Endometrium (tissue), 2 donors: ENCODE measurements at regions not wholly inside any gene's neighbourhood (a gene's known extent, or its start where the extent isn't known, plus 50 kb on each side); places are given as distances from the start of the nearest gene placed in this dataset.
"Not testable (repeated sequence)": the region's sequence is repeated elsewhere in the genome, so short reads cannot be mapped to it uniquely, and the experiment has no call there.

Experiments
- FAIRE-seq: peaks from 2 replicates; lab custom pipeline; 2012; peaks lifted over from hg19 to GRCh38; lab: Jason Lieb, UNC
- donor health status: control.
- donor health status: control.

DNA sequence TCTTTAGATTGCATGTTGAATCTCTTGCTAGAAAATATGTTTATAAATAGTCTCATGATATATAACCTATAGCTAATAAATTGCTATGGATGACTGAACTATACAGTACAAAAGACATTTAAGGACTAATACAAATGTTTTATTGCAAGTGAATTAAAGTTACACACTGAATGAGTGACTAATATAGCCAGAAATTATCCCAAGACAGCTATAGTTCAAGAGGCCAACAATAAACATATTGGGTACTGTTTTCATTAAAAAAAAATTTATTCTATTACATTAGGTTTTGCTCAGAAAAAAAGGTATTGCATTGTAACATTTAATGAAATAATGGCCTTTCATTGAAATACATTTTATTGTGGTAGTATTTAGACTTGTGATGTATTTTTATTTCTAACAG lies 819.1 kb downstream of the TRIML1 start:
- no peak for FAIRE-seq

DNA sequence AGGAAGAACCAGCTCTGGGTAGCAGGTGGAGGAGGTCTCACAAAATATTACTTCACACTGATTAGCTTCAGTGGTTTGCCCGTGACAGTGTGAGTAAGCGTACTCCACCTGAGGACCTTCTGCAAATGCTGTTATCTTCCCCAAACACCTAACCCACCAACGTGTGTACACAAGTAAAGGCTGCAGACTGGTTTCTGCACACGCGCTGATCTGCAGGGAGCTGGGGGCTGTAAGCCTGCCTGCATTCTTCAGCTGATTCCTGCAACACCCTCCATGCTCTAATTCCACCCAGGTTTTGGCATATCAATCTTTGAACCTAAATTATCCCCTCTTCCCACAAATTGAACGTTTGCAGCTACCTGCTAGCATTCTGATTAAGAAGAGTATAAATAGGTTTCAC lies 820.2 kb downstream of the TRIML1 start:
- no peak for FAIRE-seq

DNA sequence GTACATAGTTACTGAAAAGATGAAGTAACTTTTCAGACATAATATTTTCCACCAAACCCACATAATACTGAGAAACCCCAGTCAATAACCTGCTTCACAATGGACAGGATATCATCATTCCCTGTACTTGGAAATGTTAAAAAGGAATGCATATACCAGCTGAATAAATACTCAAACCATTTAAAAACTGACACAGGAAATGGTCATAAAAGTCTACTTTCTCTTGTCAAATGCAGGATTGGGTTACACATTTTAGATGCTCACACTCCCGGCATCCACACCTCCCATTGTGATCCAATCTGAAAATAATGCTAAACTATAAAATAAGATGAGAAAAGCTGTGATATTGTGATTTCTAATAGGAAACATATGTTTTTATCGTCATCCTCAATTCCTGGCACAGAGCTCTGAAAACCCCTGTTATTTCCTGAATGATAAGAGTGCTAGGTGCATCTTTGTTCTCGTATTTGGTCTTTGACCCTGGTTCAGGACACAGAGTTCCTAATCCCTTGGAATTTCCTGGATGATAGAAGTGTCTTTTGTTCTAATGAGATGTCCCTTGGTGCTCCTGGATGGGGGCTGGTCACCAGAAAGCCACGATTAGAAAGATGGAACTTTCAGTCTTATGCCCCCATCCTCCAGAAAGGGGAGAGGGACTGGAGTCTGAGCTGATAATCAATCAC lies 821.3 kb downstream of the TRIML1 start:
- no peak for FAIRE-seq

DNA sequence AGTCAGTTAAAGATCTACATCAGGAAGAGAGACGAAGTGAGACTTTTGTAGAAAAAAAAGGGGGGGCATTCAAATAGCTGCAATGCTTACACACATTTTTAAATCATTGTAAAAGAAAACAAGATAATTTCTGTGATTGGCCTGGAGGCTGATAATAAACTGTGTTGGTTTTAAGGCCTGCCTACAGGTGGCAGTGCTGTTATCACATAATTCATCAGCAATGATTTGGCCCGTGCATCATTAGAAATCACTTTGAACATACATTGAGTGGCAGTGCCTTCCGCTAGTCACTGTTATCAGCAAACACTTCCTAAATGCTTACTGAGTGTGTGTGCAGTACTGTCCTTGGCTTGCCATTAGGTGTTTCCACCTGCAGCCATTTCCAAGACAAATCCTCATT lies 831.9 kb downstream of the TRIML1 start:
- no peak for FAIRE-seq

DNA sequence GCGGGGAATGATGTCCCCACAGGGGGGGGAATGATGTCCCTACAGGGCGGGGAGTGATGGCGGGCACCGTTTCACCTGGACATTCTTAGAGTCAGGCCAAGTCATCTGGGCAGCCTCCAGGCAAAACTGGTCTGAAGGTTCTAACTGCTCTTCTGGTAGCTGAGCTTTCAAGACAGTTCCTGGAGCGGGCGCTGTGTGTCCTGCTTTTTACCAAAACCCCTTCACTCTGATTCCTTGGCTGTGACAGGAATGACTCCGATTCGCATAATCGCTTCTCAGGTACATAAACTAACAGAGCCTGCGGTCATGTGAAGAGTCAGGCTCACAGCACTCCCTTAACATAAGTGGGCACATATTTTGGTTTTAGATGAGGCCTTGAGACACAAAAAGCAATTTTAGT lies 836.0 kb downstream of the TRIML1 start:
- no peak for FAIRE-seq

DNA sequence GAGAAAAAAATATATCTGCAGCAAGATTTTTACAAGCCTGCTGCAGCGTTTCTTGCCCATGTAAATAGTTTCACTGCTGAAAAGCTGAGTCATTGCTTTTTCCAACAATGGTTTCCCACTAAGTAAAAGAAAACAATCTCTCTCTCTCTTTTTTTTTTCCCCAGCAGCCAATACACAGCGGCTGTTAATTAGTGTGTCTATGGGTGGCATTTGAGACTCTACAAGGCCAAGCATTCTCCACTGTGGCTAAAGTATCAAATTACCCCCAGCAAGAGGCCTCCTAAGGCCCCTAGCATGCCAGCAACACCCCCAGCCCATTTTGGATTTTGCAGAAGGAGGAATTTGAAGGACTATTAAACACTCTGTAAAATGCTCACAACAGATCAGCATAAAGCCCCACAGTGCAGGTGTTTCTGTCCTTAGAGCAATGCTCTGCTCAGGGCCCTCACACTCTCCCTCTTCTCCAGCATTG lies 837.4 kb downstream of the TRIML1 start:
- FAIRE-seq = peak; percentile 65

DNA sequence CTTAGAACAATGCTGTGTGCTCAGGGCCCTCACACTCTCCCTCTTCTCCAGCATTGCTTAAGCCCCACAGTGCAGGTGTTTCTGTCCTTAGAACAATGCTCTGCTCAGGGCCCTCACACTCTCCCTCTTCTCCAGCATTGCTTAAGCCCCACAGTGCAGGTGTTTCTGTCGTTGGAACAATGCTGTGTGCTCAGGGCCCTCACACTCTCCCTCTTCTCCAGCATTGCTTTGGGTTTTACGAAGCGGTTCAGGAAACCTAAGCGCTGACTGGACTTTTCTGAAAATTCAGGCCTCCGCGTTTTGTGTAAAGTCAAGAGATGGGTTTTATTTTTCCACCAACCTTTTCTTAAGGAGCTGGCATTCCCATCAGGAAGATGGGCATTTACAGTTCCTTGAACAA lies 838.0 kb downstream of the TRIML1 start:
- FAIRE-seq = not testable (repeated sequence)

DNA sequence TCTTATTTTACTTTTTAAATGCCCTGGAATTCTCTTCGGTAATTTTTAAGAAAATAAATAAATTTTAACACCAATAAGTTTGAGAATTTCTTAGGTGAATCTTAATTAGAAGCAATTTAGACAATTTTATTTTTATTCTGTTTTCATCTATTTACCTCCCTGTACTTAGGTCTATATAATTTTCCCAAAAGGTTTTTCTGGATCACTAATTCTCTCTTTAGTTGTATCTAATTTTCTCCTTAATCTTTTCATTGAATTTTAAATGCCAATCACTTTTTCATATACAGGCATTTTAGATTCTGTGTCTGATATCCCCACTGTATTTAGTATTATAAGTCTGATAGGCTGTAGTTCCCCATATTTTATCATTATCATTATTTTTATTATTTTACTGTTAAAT lies 845.3 kb downstream of the TRIML1 start:
- FAIRE-seq = peak; percentile 15

DNA sequence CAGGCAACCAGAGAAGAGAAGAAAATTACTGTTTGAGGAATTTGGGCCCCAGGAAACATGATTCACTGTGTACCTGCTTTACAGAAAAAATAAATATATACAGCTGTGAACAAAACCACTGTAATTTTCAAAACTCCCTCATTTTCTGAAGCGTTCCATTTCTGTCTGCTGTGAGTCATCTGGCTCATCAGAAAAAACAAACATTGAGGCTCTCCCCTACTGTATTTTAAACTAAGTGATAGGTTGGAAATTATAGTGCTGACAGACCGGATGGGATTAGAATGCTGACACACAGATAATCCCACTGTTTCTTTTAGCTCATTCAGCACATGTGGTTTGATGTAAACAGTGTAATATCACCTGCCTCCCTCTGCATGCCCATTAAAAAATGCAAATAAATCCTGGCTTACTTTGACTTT lies 847.0 kb downstream of the TRIML1 start:
- no peak for FAIRE-seq

DNA sequence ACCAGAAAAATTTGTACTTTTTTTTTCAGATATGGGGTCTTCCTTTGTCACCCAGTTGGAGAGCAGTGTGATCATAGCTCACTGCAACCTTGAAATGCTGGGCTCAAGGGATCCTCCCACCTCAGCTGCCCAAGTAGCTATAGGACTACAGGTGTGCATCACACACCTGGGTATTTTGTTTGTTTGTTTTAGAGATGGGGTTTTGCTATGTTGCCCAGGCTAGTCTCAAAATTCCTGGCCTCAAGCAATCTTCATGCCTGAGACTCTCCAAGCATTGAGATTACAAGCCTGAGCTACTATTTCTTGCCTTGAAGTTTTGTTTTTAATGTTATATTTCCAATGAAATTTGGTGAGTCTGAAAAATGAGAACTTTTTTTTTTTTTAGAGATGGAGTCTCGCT lies 847.8 kb downstream of the TRIML1 start:
- FAIRE-seq = no peak

DNA sequence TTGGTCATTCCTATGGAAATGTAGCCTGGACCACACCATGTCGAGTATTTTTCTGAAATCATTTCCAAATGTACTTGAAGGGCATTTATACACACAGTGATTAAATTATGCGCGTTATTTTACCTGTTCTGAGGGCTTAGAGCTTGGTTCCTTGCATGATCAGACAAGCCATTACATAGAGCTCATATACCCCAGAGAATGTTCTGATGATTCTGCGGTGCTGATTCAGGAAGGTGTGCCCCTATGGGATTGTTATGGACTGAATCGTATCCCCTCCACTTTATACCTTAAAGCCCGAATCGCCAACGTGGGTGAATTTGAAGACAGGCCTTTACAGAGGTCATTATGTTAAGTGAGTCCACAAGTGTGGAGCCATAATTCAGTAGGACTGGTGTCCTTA lies 848.9 kb downstream of the TRIML1 start:
- FAIRE-seq = no peak

DNA sequence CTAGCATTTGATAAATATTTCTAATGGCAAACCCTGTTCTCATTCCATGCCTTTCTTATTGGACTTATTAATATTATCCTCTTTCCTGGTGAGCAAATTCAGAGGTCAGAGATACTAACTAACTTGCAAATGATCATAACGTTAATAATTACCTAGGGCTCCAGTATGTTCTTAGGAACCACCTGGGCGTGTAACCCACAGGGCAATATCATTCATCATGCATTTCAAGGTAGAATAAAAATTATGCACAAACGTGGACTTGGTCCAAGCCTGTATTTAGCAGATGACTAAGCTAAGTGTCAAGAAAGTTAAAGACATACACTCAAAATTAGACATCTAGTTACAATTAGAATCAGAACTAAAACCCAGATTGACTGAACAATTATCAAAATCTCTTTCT lies 850.1 kb downstream of the TRIML1 start:
- no peak for FAIRE-seq

DNA sequence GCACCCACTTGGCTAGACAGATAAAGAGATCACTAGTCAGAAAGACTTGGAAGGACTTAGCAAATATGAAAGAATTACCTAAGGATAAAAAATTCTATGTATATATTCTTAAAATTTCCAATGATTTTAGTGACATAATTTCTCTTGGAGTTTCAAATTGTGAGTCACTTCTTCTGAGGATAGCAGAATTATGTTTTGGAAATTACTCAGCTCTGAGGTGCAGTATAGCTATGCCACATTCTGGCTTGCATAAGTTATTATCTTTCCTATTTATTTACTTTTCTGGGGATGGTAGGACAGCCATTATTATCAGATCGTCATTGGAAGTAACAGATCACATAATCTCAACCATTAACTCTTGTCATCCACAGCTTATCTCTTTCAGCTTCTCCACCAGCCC lies 853.5 kb downstream of the TRIML1 start:
- FAIRE-seq = no peak

DNA sequence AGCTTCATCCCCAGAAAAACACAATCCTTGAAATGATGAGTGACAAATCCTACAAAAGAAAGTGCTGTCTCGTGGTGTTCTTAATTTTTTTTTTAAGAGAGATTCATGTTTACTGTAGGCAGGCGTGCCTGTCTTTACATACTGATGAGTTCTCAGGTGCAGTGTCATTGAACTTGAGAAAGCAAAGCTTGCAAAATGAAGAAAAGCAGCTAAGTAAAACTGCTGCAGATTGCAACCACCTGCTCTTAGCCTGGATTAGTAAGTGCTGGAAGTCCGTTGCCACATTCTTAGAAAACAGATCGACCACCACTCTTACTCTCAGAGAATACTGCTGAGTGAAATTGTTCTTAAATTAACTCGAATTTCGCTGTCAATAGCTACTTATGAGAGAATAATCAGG lies 854.6 kb downstream of the TRIML1 start:
- no peak for FAIRE-seq

DNA sequence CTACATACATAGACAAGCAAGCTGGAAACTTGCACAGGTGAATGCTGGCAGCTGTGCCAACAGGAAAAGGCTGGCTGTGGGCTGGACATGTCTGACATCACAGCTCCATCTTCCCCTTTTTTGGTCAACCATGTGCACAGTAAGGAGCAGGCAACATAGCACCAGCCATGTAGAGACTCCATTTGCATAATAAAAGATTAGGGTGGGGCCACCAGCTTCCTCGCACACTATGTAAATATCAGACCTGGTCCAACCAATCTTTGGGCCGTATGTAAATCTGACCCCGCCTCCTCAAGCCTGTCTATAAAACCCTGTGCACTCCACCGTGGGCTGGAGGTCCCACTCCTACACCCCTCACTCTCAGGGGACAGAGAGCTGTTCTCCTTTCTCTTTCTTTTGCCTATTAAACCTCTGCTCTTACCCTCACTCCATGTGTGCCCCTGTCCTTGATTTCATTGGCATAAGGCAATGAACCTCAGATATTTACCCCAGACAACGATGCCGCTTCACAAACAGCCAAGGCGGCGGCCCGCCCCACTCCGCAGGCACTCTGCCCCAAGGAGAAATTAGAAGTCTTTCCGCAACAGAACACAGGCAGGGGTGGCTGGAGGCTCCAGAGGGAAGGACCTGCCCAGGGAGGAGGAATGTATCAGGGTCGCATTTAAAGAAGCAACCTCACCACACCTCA lies 862.2 kb downstream of the TRIML1 start:
- FAIRE-seq = no peak

DNA sequence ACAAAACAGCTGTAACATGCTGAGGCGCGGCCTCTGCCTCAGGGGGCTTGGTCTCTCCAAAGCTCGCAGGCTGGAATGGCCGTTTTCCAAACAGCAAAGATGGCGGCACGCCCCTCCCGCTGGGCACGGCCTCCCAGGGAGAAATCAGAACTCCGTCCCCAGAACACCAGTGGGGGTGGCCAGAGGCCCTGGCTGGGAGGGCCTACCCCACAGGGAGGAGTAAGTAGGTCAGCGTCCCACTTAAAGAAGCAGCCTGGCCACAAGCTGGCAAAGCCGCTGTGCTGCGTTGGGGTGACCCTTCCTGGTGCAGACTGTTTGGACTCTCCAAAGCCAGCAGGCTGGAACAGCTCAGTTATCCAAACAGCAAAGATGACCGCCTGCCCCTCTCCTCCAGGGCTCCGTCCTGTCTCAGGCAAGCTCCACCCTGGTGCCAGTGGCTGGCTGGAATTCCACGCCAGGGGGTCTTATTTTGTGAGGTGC lies 862.8 kb downstream of the TRIML1 start:
- no peak for FAIRE-seq

DNA sequence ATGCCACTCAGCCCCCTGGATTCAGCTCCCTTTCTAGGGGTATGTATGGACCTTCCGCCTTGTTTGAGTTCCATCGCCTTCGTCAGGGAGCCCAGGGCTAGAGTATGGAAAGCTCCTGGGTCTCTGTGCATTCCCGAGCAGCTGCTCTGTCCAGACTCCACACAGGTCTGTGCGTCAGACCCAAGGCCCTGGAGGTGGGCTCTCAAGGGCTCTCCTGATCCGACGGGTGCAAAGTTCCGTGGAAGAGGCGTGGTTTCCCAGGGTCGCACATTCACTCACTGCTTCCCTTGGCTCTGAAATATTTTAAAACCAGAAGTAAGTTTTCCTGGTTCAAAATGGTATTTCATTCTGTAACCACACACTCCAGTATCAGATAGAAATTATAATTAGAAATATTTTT lies 863.2 kb downstream of the TRIML1 start:
- FAIRE-seq = no peak

DNA sequence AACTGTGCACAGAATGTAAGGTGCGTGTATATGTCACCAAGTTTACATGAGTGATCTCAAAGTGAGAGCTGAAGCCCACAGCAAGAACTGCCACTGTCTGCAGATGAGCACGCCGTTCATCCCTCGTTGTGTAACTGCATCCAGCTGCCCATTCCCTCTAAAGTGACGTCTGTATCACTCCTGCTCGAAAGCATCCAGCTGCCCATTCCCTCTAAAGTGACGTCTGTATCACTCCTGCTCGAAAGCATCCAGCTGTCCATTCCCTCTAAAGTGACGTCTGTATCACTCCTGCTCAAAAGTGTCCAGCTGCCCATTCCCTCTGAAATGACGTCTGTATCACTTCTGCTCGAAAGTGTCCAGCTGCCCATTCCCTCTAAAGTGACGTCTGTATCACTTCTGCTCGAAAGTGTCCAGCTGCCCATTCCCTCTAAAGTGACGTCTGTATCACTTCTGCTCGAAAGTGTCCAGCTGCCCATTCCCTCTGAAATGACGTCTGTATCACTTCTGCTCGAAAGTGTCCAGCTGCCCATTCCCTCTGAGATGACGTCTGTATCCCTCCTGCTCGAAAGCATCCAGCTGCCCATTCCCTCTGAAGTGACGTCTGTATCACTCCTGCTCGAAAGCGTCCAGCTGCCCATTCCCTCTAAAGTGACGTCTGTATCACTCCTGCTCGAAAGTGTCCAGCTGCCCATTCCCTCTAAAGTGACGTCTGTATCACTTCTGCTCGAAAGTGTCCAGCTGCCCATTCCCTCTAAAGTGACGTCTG lies 871.4 kb downstream of the TRIML1 start:
- FAIRE-seq = not testable (repeated sequence)

DNA sequence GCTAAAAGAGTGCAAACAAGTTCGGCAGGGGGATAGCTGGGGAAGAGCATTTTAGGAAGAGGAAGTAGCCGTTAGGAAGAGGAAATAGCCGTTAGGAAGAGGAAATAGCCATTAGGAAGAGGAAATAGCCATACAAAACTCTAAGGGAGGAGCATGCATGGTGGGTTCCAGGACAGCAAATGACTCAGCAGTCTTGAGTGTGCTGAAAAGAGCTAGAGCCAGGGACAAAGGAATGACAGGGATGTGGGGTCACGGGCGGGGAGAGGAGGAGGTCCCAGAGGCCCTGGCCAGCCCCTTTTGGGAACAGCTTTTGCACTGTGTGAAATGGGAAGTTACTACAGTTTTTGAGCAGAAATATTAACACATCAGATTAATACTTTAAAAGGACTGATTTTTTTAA lies 882.6 kb downstream of the TRIML1 start:
- FAIRE-seq = no peak

DNA sequence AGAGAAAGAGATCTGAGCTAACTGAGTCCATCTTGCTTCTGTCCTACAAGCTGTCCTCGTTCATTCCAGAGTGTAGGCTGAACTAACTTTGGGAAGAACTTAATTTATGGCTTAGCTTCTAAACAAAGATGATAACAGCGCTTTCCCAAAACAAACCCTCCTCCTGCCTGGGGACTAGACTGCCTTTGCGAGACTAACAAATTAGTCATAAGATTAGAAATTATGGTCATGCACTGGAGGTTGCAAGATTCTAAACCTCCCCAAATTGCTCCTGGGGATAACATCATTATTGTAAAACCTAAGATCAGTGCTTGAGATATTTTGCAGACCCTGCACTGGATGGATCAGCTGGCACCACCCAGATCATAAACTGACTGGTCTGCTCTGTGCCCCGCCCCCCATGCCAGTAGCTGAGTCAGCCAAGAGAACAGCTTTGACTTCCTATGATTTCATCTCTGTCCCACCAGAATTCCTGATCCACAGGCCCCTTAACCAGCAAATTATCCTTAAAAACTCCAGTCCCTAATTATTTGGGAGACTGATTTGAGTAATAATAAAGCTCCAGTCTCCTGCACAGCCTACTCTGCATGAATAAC lies 883.3 kb downstream of the TRIML1 start:
- FAIRE-seq = peak; percentile 97

DNA sequence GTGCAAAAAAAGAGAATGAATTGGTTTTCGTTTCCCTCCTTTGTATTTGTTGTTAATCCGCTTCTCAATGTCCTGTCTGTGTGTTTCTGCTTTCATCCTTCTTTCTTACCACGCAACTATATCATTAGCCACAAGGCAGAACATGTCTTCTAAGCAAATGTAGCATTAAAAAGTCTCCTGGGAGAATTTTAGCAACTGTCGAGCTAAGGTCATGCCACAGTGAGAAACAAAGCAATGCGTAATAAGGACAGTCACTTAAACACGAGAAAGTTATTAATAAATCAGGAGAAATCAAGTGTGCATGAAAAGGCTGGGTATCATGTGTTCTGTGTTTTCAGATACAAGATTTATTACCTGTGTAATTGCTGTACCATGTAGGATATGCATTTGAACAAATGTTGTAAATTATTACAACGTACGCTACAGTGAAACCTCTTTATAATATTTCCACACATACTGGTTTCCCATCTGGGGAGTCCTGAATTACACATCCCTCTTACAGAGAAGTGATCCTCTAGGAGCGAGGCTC lies 890.8 kb downstream of the TRIML1 start:
- no peak for FAIRE-seq

DNA sequence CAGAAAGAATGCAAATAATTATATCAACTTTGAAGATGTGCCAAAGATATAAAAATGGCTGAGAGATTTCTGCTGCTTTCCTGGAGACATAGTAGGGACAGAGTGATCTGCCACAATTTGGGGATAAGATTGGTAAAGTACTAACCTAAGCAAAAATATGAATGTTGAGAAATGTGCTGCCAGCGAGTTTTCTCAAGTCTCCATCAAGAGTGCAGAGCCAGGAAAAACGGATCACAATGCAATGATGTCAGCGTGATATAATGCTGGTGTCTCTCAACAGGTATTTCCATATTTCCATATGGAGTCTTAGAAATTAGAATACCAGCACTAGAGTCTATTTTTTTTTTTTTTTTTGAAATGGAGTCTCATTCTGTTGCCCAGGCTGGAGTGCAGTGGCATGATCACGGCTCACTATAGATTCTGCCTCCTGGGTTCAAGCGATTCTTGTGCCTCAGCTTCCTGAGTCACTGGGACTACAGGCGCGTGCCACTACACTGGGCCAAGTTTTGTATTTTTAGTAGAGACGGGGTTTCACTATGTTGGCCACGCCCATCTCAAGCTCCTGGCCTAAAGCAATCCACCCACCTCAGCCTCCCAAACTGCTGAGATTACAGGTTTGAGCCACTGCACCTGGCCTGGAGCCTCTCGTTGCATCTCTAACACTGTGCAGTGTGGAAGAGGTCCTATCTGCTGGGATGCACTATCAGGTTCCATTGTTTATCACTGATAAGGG lies 893.5 kb downstream of the TRIML1 start:
- FAIRE-seq = no peak
